Activated CD4-positive, alpha-beta T cell treated with anti-CD3 and anti-CD28 coated beads, Interleukin-10, Interleukin-2, amounts not matched to agents 100 ng/mL and 50 ng/mL, durations not matched to agents 16 hours and 8 hours (primary cell): ENCODE measurements at regions not wholly inside any gene's neighbourhood (a gene's known extent, or its start where the extent isn't known, plus 50 kb on each side); places are given as distances from the start of the nearest gene placed in this dataset.
"Not testable (repeated sequence)": the region's sequence is repeated elsewhere in the genome, so short reads cannot be mapped to it uniquely, and the experiment has no call there.

Experiments used
- DNase-seq: peaks from one replicate; pipeline ENCODE4 v3.0.0-alpha.2; 2020

- no peak for DNase-seq
These were observed 267.6 kb upstream of the SFSWAP start for GRCh38 chr12:131443019-131444000.

- no peak for DNase-seq
These were observed 266.4 kb upstream of the SFSWAP start for GRCh38 chr12:131444220-131445164.

- no peak for DNase-seq
These were observed 265.6 kb upstream of the SFSWAP start for GRCh38 chr12:131445184-131445774.

GRCh38 chr12:131445795-131446194 lies 265.1 kb upstream of the SFSWAP start:
- no peak for DNase-seq

- not testable (repeated sequence) for DNase-seq
These were observed 263.3 kb upstream of the SFSWAP start for GRCh38 chr12:131447636-131448035.

GRCh38 chr12:131448254-131448795 lies 262.6 kb upstream of the SFSWAP start:
- no peak for DNase-seq

GRCh38 chr12:131449027-131449426 lies 261.9 kb upstream of the SFSWAP start:
- DNase-seq = no peak

- DNase-seq = peak; percentile 49
These were observed 258.4 kb upstream of the SFSWAP start for GRCh38 chr12:131452444-131452860.

GRCh38 chr12:131454418-131455217 lies 256.3 kb upstream of the SFSWAP start:
- peak; percentile 57 for DNase-seq

- DNase-seq = no peak
These were observed 255.7 kb upstream of the SFSWAP start for GRCh38 chr12:131455218-131455506.

- DNase-seq = no peak
These were observed 255.2 kb upstream of the SFSWAP start for GRCh38 chr12:131455581-131456110.

GRCh38 chr12:131456301-131457027 lies 254.4 kb upstream of the SFSWAP start:
- no peak for DNase-seq

GRCh38 chr12:131457028-131457310 lies 253.9 kb upstream of the SFSWAP start:
- no peak for DNase-seq

GRCh38 chr12:131457331-131458047 lies 253.4 kb upstream of the SFSWAP start:
- DNase-seq = no peak

- no peak for DNase-seq
These were observed 252.9 kb upstream of the SFSWAP start for GRCh38 chr12:131458048-131458374.

- DNase-seq = no peak
These were observed 251.7 kb upstream of the SFSWAP start for GRCh38 chr12:131458931-131459772.

GRCh38 chr12:131459773-131460365 lies 251.0 kb upstream of the SFSWAP start:
- no peak for DNase-seq

- no peak for DNase-seq
These were observed 250.4 kb upstream of the SFSWAP start for GRCh38 chr12:131460520-131460919.

- no peak for DNase-seq
These were observed 249.8 kb upstream of the SFSWAP start for GRCh38 chr12:131461096-131461495.
